HG03442 (cell line): ENCODE measurements at regions not wholly inside any gene's neighbourhood (a gene's known extent, or its start where the extent isn't known, plus 50 kb on each side); places are given as distances from the start of the nearest gene placed in this dataset.
"Not testable (repeated sequence)": the region's sequence is repeated elsewhere in the genome, so short reads cannot be mapped to it uniquely, and the experiment has no call there.

Source experiments
- ATAC-seq: cut with Tn5 transposase; IDR thresholded peaks from one replicate; pipeline ENCODE4 v1.9.1; 2021; ENCODE audit warnings: mild to moderate bottlenecking, moderate library complexity; ENCODE audit not compliant: unreplicated experiment

DNA sequence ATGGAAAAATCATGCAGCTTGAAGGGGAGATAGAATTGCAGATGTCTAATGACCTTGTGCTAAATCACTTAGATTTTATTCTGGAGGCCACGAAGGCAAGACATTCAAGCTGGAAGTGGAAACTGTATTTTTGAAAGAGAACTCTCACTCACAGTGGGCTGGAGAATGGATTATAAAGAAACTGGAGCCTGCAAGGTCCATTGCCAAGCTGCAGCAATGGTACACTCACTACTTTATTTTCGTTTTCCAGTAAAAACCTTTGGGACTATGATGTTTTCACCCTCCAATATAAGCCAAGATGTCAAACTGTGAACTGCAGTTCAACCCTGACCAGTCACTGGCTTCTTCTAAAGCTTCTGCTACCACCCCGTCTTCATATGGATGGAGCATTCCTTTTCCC is 62.0 kb downstream of the SKIDA1 start:
- ATAC-seq, result no peak

DNA sequence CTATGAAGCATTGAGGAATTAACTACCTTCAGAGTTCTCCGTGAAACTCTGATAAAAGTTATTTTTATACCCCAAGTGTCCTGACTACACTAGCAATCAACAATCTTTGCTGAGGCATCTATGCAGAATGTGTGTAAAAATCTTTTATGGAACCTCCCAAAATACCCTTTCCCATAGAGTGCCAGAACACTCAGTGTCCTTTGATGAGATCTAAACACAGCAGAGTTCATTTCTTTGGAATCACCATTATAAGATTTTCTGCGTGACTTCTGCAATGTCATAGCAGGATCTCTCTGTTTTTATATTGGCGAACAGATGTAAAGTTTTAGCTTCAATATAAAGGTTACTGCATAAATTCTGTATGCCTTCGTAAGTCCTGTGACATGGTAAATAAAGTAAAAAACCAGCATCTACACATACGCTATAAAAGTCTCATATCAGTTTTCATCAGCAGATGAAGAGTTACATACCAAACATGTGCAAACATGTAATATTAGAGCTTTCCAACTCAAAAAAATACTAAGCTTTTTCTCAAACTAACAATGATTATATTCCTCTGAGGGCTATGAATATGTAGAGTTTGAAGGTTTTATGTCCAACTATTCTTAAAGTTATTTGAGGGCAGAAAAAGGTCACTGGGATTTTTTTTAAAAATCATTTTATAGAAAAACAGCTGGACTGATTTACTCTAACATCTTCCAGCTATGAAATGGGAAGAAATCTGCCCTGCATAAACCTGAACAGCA is 67.2 kb downstream of the SKIDA1 start:
- ATAC-seq, result no peak

DNA sequence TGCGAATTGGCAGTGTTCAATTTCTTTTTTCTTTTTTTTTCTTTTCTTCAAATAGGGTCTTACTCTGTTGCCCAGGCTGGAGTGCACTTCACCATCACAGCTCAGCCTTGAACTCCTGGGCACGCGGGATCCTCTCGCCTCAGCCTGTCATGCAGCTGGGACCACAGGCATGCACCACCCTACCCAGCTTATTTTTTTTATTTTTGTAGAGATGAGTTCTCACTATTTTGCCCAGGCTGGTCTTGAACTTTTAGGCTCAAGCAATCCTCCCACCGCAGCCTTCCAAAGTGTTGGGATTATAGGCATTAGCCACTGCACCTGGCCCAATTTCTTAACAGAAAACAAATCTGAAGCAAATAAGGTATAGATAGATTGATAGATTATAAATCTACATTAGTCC is 69.3 kb downstream of the SKIDA1 start:
- no peak for ATAC-seq

DNA sequence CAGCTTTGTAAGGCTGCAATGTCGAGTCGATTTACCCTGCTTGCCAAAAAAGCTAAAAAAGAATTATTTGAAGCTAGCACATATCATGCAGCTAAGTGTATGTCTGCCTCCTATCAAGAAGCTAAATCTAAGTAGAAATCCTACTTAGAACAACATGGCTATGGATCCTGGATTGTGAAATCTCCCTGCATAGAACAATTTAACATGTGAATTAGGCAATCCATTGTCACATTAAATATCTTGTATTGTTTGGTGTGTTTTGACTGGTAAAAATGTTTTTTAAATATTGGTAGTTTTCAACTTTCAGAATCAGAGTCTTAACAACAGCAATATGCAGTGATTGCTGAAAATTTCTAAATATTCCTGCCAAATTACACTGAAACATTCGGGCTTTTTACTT is 73.3 kb downstream of the SKIDA1 start:
- no peak for ATAC-seq

DNA sequence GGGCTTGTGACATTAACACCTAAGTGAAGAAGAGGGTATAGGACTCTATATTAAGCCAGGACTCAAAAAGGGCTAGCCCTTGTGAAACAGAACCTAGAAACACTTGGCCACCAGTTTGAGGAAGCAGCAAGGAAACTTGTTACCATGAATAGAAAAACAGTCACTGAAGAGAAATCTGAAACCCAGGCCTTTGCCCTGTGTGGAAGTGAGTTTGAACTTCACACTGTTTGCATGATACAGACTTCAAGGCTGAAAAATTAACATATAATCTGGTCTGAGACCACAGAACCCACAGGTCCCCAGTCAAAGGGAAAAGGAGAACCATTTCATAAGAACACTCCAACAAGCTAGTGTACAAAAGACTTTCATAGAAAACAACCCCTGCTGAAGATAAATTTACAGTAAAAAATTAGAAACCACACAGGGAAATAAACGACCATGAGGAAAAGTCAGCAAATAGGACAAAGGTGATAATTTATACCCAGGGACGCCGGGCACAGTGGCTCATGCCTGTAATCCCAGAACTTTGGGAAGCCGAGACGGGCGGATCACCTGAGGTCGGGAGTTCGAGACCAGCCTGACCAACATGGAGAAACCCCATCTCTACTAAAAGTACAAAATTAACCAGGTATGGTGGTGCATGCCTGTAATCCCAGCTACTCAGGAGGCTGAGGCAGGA is 76.1 kb downstream of the SKIDA1 start:
- ATAC-seq, result peak; percentile 89

DNA sequence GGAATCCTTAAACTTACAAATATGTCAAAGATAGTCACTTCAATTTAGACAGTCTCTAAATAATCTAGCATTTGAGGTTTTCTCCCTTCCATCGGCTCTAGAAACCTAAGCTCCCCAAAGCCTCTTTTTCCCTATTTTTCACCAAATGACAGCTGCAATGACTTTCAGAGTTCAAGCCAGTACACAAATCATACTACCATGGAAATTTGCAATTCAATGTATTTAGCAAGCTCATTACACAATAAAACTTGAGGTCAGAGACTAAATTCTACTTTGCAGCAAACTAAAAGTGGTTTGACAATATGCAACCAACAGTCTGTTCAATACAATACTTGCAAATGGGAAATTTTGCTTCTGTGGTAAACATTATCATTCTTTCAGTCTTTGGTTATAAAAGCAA is 80.3 kb downstream of the SKIDA1 start:
- ATAC-seq, result no peak

DNA sequence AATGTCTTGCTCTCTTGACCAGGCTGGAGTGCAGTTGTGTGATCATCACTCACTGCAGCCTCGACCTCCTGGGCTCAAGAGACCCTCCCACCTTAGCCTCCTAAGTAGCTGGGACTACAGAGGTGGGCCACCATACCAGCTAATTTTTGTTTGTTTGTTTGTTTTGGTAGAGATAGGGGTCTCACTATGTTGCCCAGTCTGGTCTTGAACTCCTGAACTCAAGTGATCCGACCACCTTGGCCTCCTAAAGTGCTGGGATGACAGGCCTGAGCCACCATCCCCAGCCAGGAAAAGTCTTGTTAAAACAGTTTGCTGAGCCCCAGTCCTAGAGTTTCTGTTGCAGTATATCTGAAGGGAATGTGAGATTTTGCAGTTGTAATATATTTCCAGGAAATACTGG is 83.9 kb downstream of the SKIDA1 start:
- ATAC-seq, result no peak

DNA sequence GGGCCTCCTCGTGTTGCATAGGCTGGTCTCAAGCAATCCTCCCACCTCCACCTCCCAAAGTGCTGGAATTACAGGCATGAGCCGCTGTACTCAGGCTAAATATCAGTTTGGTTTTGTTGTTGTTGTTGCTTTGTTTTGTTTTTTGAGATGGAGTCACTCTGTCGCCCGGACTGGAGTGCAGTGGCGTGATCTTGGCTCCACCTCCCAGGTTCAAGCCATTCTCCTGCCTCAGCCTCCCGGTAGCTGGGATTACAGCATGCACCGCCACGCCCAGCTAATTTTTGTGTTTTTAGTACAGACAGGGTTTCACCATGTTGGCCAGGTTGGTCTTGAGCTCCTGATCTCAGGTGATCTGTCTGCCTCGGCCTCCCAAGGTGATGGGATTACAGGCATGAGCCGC is 86.6 kb downstream of the SKIDA1 start:
- ATAC-seq, result not testable (repeated sequence)

DNA sequence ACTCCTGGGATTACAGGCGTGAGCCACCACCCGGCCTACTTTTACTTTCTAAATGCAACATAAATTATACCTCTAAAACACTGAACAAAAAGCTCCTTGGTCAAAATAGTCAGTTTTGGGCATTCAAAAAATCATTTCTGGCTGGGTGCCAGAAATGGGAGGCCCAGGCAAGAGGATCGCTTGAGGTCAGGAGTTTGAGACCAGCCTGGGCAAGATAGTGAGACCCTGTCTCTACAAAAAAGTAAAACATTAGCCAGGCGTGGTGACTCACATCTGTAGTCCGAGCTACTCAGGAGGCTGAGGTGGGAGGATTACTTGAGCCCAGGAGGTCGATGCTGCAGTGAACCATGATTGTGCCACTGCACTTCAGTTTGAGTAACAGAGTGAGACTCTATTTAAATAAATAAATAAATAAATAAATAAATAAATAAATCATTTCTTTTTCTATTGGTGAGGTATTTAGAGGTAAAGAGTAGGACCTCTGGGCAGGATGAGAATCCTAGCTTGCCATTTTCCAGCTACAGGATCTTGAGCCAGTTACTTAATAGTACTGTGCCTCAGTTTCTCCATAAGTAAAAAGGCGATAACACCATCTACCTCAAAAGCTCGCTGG is 87.6 kb downstream of the SKIDA1 start:
- no peak for ATAC-seq

DNA sequence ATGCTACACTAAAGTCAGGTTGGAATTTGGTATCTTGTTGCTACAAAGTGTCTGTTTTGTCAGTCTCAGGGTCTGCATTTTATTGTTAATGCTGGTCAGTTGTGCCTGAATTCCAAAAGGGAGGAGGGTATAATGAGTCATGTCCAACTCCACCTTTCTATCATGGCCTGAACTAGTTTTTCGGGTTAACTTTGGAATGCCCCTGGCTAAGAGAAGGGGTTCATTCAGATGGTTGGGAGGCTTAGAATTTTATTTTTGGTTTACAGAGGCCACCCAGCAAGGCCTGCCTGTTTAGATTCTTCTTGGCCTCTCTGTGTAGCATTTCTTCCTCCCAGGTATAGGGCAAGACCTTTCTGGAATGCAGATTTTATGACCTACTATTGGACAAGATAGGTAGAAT is 93.2 kb downstream of the SKIDA1 start:
- ATAC-seq, result no peak

DNA sequence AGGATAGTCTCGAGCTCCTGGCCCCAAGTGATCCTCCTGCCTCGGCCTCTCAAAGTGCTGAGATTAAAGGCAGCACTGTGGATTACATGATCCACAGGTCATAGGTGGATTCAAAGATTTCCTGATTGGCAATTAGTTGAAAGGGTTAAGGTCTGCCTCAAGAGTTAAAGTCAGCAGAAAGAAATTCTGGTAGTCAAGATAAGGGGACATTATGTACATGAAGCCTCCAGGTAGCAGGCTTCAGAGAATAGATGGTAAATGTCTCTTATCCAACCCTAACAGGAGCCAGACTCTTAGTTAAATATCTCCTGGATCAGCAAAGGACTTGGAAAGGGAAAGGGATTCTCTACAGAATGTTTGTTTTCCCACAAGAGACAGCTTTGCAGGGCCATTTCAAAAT is 93.7 kb downstream of the SKIDA1 start:
- ATAC-seq, result no peak

DNA sequence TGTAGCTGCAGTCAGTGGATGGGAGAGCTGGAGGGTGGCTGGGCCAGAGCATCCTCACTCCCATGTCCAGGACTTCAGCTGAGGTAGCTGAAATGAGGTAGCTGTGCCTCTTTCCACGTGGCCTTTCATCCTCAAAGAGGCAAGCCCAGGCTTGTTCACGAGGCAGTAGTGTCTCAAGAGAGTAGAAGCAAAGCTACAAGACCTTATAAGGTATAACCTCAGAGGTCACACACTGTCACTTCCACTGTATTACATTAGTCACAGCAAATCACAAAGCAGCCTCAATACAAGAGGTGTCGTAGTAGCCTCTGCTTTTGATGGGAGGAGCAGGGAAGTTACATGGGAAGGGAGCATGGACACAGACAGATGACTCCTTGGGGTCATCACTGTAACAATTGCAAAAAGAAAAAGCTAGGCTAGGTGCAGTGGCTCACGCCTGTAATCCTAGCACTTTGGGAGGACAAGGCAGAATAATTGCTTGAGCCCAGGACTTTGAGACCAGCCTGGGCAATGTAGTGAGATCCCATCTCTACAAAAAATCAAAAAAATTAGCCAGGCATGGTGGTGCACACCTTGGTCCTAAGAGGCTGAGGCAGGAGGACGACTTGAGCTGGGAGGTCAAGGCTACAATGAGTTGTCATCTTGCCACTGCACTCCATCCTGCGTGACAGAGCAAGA is 97.5 kb downstream of the SKIDA1 start:
- ATAC-seq, result peak; percentile 78

DNA sequence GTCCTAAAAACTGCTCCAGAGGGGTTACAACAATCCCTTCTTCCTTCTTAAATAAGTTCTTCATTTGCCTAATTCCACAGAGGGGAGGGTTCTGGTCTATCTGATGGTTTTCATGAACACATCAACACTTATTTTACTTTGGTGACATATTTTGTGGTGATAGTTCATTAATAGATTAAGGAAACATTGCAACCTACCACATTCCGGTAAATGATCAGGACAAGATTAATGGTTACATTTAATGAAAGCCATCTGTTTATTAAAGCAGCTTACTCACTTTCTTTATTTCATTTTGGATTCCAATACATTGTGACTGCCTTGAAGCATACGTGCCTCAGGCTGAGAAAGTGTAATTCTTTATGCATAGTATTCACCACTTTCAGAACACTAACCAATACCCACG is 101.0 kb downstream of the SKIDA1 start:
- no peak for ATAC-seq

DNA sequence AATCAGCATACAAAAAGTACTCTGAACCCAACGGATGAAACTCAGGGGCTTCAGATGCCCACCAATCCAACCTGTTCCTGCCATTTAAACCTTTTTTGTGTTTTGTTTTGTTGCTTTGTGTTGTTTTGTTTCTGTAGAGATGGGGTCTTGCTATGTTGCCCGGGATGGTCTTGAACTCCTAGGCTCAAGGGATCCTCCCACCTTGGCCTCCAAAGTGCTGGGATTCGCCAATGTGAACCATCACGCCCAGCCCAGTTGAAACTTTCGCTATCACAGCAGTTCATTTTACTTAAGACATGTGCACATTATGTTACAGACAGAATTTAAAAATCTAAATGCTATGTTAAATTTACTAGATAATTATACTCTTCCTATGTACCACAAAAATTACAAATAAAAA is 101.6 kb downstream of the SKIDA1 start:
- no peak for ATAC-seq

DNA sequence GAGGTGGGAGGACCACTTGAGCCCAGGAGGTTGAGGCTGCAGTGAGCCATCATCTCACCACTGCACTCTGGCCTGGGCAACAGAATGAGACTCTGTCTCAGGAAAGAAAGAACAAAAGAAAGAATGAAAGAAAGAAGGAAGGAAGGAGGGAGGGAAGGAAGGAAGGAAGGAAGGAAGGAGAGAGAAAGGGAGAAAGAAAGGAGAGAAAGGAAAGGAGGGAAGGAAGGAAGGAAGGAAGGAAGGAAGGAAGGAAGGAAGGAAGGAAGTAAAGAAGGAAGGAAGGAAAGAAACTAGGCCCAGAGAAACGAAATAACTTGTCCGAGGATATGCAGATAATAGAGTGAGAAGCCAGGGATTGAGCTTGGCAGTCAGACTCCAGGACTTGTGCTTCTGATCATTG is 102.1 kb downstream of the SKIDA1 start:
- no peak for ATAC-seq

DNA sequence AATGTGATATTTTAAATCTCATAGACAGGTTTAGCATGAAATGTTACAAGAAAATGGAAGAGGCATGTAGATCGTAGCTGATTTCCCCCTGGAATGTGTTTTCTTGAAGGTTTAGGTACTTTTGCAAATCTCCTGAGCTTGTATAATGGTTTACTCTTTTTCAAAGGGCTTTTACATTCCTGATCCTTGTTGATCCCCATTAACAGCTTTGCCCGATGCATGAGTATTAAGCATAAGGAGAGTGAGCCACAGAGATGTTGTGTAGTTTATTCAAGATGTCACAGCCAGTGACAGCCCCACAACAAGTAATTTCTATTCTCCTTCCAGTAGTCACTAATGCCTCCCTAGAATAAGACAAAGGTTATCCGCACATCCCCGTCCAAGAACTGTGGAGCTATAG is 103.7 kb downstream of the SKIDA1 start:
- no peak for ATAC-seq

DNA sequence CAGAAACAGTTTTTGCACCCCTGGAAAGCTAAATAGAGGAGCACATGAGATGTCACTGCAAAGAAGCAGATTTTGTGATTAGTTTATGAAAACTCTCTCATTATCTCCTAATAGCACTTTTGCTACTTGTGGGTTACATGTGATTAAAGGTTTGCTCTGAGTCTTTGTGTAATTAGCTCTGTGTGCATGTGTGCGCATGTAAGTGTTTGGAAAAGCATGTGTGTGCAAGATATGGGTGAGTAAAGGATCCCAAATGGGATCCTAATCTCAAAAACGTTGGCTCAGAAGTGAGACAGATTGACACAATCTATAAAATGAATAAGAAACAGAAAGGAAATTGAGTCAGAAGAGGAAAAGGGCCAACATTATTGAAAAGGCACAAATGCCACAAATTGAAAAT is 104.5 kb downstream of the SKIDA1 start:
- no peak for ATAC-seq

DNA sequence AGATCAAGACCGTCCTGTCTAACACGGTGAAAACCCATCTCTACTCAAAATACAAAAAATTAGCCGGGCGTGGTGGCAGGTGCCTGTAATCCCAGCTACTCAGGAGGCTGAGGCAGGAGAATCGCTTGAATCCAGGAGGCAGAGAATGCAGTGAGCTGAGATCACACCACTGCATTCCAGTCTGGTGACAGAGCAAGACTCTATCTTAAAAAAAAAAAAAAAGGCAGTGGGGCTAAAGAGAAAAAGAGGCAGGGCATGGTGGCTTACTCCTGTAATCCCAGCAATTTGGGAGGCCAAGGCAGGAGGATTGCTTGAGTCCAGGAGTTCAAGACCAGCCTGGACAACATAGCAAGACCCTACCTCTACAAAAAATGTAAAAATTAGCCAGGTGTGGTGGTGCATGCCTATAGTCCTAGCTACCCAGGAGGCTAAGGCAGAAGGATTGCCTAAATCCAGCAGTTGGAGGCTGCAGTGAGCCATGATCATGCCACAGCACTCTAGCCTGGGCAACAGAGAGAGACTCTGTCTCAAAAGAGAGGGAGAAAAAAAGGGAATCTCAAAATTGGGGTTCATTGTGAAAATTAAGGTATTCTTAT is 106.4 kb downstream of the SKIDA1 start:
- ATAC-seq, result not testable (repeated sequence)

DNA sequence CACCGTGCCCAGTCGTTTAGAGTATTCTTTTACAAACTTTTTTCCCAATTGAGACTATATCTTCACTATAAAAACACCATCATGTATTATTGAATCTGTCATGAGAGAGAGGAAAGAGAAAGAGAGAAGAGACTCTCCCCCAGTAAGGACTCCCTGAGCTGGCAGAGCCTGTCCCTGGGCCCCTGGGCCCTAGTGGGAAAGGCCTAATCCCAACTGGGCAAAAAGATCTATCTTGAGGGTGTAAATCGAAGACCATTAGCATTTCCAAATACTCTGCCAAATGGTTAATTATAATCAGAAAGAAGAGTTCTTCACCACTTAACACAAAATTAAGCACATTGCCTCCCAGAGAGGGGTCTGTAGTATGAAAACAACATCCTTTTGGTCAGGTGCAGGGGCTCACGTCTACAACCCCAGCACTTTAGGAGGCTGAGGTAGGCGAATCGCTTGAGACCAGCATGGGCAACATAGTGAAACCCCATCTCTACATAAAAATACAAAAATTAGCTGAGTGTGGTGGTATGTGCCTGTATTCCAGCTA is 108.2 kb downstream of the SKIDA1 start:
- no peak for ATAC-seq

DNA sequence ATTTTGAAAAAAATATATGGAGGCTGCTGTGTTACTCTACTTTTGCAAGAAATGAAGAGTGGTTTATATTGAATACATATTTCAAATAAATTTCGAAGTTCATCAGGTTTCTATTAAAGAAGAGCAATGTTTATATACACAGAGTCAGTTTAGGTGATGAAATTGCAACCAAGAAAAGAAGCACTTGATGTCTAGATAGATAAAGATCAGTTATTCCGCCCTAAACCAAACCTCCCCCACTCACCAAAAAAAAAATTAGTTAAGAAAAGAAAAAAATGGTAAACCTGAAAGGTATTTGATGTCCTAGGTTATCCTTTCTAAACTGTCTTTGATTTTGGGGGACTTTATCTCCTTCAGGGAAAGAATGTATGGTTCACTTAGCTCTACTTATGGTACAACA is 111.8 kb downstream of the SKIDA1 start:
- ATAC-seq, result no peak

DNA sequence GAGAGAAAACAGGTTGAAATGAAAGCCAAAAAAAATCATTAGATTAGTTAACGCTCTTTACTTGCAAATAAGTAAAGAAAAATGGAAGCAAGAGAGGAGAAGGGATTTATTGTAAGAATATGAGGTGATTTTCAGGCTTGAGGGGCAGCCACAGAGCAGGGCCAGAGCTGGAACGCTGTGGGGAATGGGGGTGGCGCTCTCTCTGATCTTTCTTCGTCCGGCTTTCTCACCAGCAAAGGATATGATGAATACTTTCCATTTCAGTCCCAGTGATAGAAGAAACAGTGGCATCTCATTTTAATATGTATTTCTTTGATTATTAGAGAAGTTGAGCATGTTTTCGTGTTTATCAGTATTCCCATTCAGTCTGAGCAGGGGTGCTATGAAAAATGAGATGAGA is 112.2 kb downstream of the SKIDA1 start:
- ATAC-seq, result no peak
